Keratinocyte (primary cell): ENCODE measurements at regions not wholly inside any gene's neighbourhood (a gene's known extent, or its start where the extent isn't known, plus 50 kb on each side); places are given as distances from the start of the nearest gene placed in this dataset.

Experiments
- CTCF ChIP-seq, 3 experiments: IDR thresholded peaks in 1 of 3; conservative IDR thresholded peaks in 1 of 3; optimal IDR thresholded peaks in 1 of 3; 2 replicates in 2 of 3; 3 replicates in 1 of 3; pipeline versions ENCODE3 to v1.5.1; 2011; ENCODE audit warnings: low read length in 3 of 3, mild to moderate bottlenecking in 3 of 3, moderate library complexity in 2 of 3, control low read depth in 1 of 3, inconsistent platforms in 1 of 3; ENCODE audit not compliant: insufficient read depth in 2 of 3; ENCODE audit errors: extremely low read depth in 1 of 3
- EZH2 ChIP-seq: IDR thresholded peaks from one replicate; pipeline ENCODE4 v1.6.1; 2012; ENCODE audit warnings: inconsistent platforms, mild to moderate bottlenecking, low read length, moderate library complexity

- TF ChIP-seq CTCF (optimal IDR thresholded peaks at IDR 0.05 in 1 of 3, IDR thresholded peaks at IDR 0.05 in 1 of 3, conservative IDR thresholded peaks at IDR 0.05 in 1 of 3; ENCODE audit: extremely low read depth in 1 of 3, insufficient read depth in 2 of 3, low read length in 3 of 3) (no peak), EZH2 (no peak)
Observed at GRCh38 chrX:104334971-104335370, 80.2 kb upstream of the ESX1 start.
